AG04450 (cell line): ENCODE measurements at regions not wholly inside any gene's neighbourhood (a gene's known extent, or its start where the extent isn't known, plus 50 kb on each side); places are given as distances from the start of the nearest gene placed in this dataset.

Source experiments
- CTCF ChIA-PET: fragments of 300-600, 350-600 bp; formaldehyde crosslinking; extraction: SDS; loops from one replicate; lab custom pipeline; 2022; ENCODE audit warnings: antibody characterized with exemption, inconsistent platforms; lab: Charles Lee
- POLR2A ChIA-PET: fragments of 350-600 bp; formaldehyde crosslinking; extraction: SDS; loops from one replicate; lab custom pipeline; 2021; ENCODE audit warnings: antibody characterized with exemption, inconsistent platforms; lab: Yijun Ruan, JAX
- DNase-seq: peaks from one replicate; pipeline ENCODE4 v3.0.0-alpha.2; 2011; ENCODE audit warnings: low read depth, low spot score
- H3K27ac ChIP-seq: one replicate; pipeline ENCODE4 v1.5.1; 2012; ENCODE audit warnings: low read depth, low read length, control low read depth
- H3K27me3 ChIP-seq: one replicate; pipeline ENCODE4 v1.6.0; 2012; ENCODE audit warnings: low read length; ENCODE audit not compliant: control insufficient read depth, insufficient read depth
- H3K4me3 ChIP-seq: 2 replicates; pipeline ENCODE4 v1.5.1; 2011; ENCODE audit warnings: mild to moderate bottlenecking, low read depth, low read length, control low read depth
- H3K9me3 ChIP-seq: 2 replicates; pipeline ENCODE4 v1.5.1; 2012; ENCODE audit warnings: low read length; ENCODE audit not compliant: control insufficient read depth, insufficient read depth
- TF ChIP-seq, protein P1 (sequence below): IDR thresholded peaks from 2 replicates; pipeline ENCODE4 v1.5.1; 2011; ENCODE audit warnings: low read depth, low read length, control low read depth, inconsistent platforms

DNA sequence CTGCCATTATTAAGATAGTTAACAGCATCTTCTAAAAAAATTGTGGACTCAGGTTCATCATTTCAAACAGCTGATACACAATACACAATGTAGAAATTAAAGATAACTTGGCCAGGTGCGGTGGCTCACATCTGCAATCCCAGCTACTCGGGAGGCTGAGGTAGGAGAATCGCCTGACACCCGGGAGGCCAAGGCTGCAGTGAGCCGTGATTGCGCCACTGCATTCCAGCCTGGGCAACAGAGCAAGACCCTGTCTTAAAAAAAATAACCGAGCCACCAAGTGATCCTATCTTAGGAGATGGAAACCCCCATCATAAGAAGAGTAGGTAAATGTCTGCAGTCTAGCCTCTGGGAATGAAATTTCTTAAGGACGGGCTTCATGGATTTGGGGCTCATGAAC is 241.7 kb downstream of the PIK3R1 start:
- H3K4me3 ChIP-seq = no peak overlapping the region
- TF ChIP-seq, protein P1, sequence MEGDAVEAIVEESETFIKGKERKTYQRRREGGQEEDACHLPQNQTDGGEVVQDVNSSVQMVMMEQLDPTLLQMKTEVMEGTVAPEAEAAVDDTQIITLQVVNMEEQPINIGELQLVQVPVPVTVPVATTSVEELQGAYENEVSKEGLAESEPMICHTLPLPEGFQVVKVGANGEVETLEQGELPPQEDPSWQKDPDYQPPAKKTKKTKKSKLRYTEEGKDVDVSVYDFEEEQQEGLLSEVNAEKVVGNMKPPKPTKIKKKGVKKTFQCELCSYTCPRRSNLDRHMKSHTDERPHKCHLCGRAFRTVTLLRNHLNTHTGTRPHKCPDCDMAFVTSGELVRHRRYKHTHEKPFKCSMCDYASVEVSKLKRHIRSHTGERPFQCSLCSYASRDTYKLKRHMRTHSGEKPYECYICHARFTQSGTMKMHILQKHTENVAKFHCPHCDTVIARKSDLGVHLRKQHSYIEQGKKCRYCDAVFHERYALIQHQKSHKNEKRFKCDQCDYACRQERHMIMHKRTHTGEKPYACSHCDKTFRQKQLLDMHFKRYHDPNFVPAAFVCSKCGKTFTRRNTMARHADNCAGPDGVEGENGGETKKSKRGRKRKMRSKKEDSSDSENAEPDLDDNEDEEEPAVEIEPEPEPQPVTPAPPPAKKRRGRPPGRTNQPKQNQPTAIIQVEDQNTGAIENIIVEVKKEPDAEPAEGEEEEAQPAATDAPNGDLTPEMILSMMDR = no peak
- H3K27ac ChIP-seq = no peak overlapping the region
- no peak for DNase-seq
- CTCF ChIA-PET = interaction anchor here (2.0 kb wide), 1 partner anchor 171 kb away, joined by 6 read pairs; no protein-coding TSS in a partner anchor
- no peaks in the 10 kb centered on the region; the same call in 1 of the 2 replicates for H3K9me3 ChIP-seq
- no peaks in the 10 kb centered on the region for H3K27me3 ChIP-seq
- POLR2A ChIA-PET = no interaction called here

DNA sequence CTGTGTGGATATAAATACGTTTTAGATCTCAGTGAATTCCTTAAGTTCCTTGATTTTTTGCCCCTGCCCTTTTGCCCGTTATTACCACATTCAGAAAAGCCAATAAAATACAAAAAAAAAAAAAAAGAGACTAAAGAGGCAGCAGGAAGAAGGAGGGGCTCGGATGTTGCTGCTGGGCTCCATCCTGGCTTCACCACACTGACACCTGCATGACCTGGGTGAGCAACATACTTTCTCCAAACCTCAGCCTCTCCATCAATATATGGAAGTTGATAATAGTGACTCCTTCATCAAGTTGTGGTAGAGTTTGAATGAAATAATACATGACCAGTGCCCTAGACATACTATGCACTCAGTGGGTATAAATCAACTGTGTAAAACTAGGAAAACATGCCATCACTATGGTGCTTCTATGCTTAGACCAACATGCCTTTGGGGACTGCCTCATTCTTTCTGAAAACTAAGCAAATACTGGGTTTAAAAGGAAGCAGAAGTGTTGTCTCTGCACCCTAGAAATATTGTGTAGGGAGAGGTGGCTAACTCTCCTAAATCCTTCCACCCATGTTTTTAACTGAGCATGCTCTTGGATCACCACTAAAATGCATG is 243.0 kb downstream of the PIK3R1 start:
- ChIA-PET CTCF (interaction anchor here (0.6 to 1.0 kb wide), 2 partner anchors 100 to 172 kb away, joined by 3 to 4 read pairs; no protein-coding TSS in a partner anchor), POLR2A (no interaction called here)
- no peaks in the 10 kb centered on the region; the same call in 1 of the 2 replicates for H3K9me3 ChIP-seq
- H3K4me3 ChIP-seq = no peak overlapping the region
- DNase-seq = no peak
- TF ChIP-seq, protein P1 = no peak
- H3K27me3 ChIP-seq = no peaks in the 10 kb centered on the region
- no peak overlapping the region for H3K27ac ChIP-seq

DNA sequence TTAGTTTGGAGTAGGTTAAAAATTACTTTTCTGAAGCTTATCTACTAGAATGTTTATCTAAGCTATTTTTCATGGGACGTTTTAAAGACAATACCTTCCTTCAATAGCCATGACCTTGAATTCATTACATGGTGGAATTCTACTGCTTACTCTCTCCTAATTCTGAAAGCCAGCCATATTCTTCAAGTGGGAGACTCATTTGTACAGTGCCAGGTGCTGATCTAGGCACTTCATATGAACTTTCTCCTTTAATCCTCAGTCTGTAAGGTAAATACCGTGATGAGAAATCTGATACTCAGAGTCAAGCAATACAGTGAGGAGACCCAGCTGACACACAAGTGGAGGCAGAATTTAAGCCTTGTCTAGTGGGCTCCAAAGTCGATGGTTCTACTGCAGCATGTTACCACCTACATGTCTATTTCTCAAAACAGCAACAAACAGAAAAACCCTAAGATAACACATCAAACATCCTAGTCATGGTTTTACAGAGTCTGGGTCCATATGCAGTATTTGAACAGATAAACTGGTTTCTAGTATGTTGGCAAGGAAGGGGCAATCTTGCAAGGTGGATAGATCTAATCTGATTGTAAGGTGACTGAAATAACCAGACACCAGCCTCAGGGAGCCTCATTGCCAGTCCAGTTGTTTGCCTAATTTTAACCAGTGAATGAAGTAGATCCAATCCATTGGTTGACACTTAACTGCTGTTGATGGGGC is 243.7 kb downstream of the PIK3R1 start:
- Histone ChIP-seq H3K9me3 (no peaks in the 10 kb centered on the region; the same call in 1 of the 2 replicates), H3K27me3 (no peaks in the 10 kb centered on the region), H3K27ac (no peak overlapping the region), H3K4me3 (no peak overlapping the region)
- no peak for DNase-seq
- CTCF ChIA-PET = interaction anchor here (0.6 to 4.6 kb wide), 8 partner anchors 12 to 173 kb away, joined by 3 to 46 read pairs (median 4); no protein-coding TSS in a partner anchor
- POLR2A ChIA-PET = no interaction called here
- TF ChIP-seq, protein P1 = no peak

DNA sequence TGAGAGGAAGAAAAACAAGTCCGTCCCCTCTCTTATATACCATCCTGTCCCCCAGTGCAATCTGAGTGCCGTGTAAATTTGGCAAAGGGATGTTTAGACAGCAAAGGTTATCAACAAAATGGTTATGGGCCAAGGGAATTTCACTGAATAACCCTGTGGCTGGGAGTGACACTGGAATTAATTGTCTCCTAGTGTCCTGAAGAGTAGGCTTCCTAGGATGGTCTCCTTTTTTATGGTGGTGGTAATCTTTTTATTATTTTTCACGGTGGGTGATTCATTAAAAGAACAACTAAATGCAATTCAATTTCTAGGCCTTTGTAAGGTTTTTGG is 244.2 kb downstream of the PIK3R1 start:
- H3K27ac ChIP-seq = no peak overlapping the region
- DNase-seq = no peak
- no peaks in the 10 kb centered on the region for H3K27me3 ChIP-seq
- H3K4me3 ChIP-seq = no peak overlapping the region
- no peaks in the 10 kb centered on the region; the same call in 1 of the 2 replicates for H3K9me3 ChIP-seq
- CTCF ChIA-PET = interaction anchor here (0.6 to 4.6 kb wide), 8 partner anchors 13 to 173 kb away, joined by 3 to 46 read pairs (median 4); no protein-coding TSS in a partner anchor
- POLR2A ChIA-PET = no interaction called here
- TF ChIP-seq, protein P1 = no peak
